Inferior parietal cortex (tissue), 1 donor: ENCODE measurements at regions not wholly inside any gene's neighbourhood (a gene's known extent, or its start where the extent isn't known, plus 50 kb on each side); places are given as distances from the start of the nearest gene placed in this dataset.
"Not testable (repeated sequence)": the region's sequence is repeated elsewhere in the genome, so short reads cannot be mapped to it uniquely, and the experiment has no call there.

Source experiments
- DNase-seq: peaks from one replicate; pipeline ENCODE4 v3.0.0-alpha.2; 2016; ENCODE audit errors: extremely low spot score

GRCh38 chr12:60693019-60693626, 1097.3 kb downstream of the SLC16A7 start:
- DNase-seq: no peak

DNA sequence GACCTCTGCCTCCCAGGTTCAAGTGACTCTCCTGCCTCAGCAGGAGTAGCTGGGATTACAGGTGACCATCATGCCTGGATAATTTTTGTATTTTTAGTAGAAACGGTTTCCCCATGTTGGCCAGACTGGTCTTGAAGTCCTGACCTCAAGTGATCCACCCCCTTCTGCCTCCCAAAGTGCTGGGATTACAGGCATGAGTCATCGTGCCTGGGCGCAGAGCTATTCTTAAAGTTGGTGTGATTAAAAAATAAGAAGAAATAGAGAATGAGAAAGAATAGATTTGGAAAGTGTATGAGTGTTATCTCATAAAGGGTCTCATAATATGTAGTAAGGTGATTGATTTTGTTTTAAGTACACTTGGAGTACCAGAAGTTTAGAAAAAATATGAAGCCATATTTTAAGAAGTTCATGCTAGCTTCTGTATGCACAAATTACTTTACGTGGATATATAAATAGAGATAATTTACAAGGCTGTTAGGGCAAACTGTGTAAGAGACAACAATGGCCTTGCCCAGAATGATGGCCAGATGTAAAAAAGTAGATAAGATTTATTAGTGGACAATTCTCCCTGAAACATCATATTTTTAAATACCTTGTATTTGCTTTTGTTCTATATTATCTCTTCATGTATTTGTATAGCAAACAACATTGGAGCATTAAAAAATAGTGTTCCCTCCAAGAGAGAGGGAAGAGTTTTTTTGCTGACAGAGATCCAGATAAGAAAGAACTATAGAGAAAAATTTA, 1108.5 kb downstream of the SLC16A7 start:
- DNase-seq: no peak

DNA sequence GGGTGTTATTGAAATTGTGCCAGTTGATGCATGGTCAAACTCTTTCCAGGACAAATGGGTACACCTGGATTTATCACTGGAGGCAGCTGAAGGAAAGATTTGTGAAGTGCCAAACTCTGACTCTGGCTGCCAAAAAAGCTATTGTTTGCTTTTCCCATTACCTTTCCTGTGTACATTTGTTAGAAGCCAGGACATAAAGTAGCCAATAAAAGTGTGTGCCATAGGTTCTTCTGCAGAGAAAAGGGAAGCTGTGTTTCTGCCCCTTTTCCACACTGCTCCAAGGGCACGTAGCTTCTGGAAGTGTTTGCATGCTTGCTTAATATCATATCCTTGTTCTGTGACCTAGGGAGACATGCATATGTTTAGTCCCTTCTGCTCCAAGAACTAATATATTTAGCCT, 1114.4 kb downstream of the SLC16A7 start:
- DNase-seq: no peak

GRCh38 chr12:60714141-60714900, 1118.5 kb downstream of the SLC16A7 start:
- no peak for DNase-seq

- DNase-seq: no peak
Observed at GRCh38 chr12:60724475-60724874, 1128.6 kb downstream of the SLC16A7 start.

- DNase-seq: no peak
Observed at GRCh38 chr12:60724984-60725383, 1129.2 kb downstream of the SLC16A7 start.

DNA sequence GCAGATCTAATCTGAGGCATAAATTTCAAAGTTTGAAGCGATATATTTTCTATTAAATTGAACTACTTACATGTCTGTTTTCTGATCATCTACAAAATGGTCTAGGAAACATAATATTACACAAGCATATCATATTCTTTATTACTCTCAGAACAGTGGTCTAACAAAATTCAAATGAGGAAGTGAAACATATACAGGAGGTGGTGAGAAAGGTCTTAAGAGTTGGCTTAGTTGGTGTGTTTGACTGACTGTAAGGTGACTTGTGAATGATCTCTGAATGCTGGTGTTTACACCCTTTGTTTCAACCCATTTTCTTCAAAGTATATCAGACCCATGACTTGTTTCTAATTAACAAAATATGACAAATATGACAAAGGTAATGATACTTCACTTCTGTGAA, 1156.8 kb downstream of the SLC16A7 start:
- DNase-seq: no peak

GRCh38 chr12:60758224-60758623, 1162.4 kb downstream of the SLC16A7 start:
- no peak for DNase-seq

DNA sequence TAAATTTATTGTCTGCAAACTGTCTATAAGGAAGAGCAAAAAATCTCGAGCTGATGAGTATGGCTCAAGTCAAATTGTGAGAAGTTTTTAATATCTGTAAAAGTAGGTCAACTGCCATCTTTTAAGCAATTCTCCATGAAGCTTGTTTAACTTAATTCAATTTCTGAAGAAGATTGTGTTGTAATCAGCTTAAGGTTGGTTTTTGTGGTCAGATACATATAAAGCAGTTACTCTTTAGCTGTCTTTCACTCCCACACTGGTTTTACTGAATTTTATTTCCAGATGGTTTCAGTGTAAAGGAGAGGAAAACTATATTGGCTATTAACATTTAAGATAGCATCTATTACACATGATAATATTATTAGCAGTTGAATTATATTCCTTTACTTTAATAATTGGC, 1165.1 kb downstream of the SLC16A7 start:
- DNase-seq: no peak

DNA sequence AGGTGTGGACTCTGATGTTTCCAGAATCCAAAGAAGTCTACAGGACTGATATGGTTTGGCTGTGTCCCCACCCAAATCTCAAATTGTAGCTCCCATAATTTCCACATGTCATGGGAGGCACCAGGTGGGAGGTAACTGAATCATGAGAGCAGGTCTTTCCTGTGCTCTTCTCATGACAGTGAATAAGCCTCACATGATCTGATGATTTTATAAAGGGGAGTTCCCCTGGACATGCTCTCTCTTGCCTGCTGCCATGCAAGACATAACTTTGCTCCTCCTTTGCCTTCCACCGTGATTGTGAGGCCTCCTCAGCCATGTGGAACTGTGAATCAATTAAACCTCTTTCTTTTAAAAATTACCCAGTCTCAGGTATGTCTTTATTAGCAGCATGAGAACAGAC, 1205.3 kb downstream of the SLC16A7 start:
- not testable (repeated sequence) for DNase-seq

DNA sequence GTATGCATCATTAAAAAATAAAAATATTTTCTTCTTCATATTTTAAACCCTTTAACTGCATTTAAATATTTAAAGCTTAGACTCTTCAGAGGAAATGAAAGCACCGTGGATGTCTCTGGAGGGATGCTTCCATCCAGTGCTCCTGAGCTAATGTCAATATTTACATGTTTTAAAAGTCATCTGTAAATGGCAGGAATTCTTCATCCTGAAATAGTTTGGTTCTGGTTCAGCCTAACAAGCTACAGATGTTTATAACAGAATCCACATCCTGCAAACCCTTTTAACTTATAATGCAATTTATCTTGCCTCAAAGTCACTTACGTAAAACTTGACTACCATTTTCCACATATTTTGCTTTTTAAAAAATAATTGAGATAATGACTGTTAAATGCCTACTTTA, 1207.3 kb downstream of the SLC16A7 start:
- no peak for DNase-seq

DNA sequence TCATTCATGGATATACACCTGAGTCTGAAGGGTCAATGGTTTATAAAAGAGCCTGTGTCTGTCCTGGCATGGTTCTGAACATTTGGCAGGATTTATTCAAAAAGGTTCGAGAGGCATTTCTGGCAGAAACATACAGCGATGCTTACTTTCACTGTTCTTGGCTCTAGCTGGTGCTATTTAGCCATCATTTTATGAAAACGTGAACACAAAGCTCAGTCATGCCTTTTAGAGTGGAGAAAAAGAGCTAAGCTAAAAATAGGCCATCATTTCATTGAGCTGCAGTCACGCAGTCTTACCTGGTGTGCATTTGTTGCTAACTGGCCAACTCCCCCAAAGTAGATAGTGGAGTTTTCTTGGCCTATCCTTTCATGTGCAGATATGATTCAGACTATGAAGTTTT, 1209.5 kb downstream of the SLC16A7 start:
- no peak for DNase-seq

- no peak for DNase-seq
Observed at GRCh38 chr12:60819794-60820193, 1224.0 kb downstream of the SLC16A7 start.

DNA sequence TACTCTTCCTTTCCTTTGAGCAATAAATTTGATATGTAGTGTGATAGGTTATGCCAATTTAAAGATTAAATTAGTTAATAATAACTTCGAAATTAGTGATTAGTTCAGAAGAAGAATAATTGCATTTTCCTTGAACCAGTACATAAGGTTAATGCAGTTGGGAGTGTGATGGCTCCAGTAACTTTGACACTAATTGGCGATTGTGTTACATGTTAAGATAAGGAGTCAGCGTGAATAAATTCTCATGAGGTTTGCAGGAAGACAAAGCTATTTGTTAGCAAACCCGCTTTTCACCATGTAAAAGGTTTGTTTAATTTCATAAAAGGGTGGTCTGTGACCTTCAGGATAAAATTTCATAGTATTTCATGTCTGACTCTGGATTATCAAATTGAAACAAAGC, 1226.8 kb downstream of the SLC16A7 start:
- DNase-seq: no peak

GRCh38 chr12:60830381-60830780, 1234.6 kb downstream of the SLC16A7 start:
- no peak for DNase-seq

DNA sequence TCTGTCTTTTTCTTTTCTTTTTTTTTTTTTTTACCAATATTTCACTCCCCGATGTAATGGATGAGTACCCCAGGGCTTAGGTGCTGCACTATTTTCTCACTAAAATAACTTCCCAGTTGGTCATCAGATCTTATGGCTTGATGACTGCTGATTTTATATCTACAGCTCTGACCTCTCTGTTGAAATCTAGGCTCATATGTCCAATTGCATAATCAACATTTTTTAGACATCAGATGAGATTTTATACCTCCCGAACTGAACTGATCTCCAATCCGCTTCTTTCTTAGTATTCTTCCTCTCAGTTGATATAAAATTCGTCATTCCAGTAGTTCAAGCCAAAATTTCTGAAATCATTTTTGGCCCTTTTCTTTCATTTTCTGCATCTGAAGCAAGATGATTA, 1236.5 kb downstream of the SLC16A7 start:
- DNase-seq: no peak

DNA sequence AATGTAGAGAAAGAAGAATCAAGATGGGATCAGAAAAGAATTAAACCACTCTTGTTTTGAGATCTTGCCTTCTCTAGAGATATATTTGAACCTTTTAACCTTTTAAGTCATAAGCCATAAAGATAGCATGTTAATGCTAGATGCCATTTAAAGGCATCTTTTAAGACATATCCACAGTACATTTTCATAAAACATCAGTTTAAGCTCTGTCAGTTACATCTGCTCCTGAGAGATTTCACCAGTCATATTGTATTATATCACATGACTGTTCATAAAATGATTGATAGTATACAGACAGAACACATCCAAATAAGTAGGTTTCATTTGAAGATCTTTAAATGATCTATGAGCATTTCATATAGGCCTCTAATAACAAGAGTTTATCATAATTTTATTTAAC, 1238.5 kb downstream of the SLC16A7 start:
- DNase-seq: no peak

DNA sequence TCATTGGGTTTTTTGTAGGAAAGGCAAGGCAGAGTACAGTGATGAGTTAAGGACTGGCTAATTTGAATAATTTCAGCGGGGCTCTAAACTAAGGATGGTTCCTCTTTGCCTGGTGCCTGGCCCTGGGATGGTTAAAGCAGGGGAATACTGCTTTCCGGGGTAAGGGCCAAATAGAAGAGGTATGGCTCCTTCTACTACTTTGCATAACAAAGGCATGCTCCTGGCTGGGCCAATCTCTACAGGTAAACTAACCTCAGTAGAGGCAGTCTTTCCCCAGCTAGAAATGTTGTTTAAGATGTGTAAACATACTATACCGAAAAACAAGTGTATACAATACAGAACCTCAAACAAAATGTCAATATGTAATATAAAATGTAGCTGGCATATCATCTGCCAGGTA, 1239.0 kb downstream of the SLC16A7 start:
- DNase-seq: no peak

GRCh38 chr12:60836651-60837050, 1240.8 kb downstream of the SLC16A7 start:
- DNase-seq: no peak

DNA sequence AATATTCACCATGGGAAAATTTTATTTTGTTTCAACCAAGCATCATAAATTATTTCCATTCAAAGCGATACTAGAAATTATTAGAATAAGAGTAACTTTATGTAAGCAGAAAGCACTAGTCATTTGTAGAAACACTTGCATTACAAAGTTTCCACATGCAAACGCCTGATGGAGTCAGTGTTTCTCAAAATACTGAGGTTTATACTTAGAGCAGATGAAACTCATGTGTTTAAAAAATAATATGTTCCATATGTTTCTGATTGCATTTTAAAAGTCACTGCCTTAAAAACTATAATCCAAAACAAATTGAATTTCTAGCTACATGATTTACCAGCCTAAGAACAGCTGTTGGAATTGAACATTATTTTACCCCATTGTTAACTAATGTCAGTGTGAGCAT, 1246.4 kb downstream of the SLC16A7 start:
- no peak for DNase-seq

DNA sequence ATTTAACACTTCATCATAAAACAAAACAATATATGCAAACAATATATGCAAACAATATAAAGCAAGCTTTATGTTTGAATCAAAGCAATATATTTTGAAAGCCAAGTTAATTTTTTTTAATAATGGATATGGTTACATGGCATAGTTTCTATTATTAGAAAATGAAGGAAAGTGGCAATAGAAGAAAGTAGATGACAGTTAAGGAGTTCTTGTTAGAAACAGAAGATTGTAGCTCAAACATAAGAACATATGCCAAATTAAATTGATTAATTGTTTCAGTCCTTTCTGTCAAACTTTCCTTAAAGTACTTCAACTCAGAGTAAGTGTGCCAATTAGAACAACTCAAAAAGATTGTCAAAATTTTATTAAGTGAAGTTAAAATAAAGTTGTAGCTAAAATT, 1248.3 kb downstream of the SLC16A7 start:
- DNase-seq: no peak

DNA sequence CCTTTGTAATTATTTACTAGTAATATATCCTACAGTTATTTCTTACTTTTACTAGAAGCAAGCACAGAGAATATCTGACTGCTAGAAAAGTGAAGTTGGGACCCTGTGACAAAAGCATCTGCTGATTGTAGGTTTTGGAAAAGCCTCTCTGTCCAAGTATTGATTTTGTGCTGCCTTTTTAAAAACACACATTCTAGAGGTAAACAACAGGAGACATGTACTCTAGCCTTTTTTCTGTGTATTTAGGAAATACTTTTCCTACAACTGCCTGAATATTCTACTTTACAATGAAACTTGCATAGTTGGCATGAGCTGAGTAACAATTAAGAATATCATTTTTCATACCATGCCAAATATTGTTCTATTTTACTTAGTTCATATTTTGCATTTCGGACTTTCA, 1249.0 kb downstream of the SLC16A7 start:
- DNase-seq: no peak

DNA sequence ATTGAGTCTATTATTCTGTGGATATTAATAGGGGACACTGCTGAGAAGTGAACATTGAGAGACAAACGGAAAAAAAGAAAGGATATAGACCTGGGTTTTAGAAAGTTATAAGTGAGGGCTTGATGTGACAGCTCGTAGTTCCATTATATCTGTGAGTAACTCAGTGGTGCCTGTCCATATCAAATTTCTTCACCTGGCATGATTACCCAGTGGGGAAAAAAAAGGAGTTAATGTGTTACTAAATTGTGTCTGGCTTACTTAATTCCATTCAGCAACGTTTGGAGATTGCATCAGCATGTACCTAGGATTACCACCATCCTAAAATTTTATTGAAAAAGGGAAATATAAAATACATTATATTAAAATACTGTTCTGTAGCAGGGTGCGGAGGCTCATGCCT, 1249.9 kb downstream of the SLC16A7 start:
- no peak for DNase-seq
